ENCODE measurements at regions not wholly inside any gene's neighbourhood (a gene's known extent, or its start where the extent isn't known, plus 50 kb on each side); places are given as distances from the start of the nearest gene placed in this dataset.

DNA sequence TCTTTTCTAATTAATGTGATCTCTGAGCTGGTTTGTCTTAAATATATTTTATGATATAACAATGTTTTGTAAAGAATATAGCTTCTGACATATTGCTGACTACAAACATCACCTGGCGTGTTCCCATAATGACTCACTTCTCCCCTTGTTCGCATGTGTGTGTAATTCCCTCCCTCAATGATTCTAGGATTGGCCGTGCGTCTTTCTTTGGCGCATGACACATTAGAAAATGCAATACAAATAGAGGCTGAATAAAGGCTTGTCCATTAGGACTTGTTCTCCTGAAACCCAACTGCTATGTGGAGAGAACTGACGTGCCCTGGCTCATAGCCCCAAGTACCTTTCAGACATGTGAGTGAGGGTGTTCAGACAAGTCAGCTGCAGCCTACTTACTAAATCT lies 159.7 kb upstream of the CDH20 start:
- H3K18ac ChIP-seq (ENCODE audit: low read length): no peak overlapping the region
- H3K23ac ChIP-seq (ENCODE audit: low read length): no peak overlapping the region
- H2BK12ac ChIP-seq (ENCODE audit: low read length): no peak overlapping the region
- no peak overlapping the region for H2BK5ac ChIP-seq (ENCODE audit: low read depth, low read length, poor library complexity)
- no peak overlapping the region for H2AFZ ChIP-seq (ENCODE audit: insufficient read depth, low read length, poor library complexity)
- H3K9me3 ChIP-seq (ENCODE audit: insufficient read depth, low read depth, low read length): no peaks in the 10 kb centered on the region
- no peak overlapping the region for H4K12ac ChIP-seq (ENCODE audit: low read depth, low read length)
- no peak overlapping the region for H3K4ac ChIP-seq (ENCODE audit: low read depth, low read length)
- no peak overlapping the region for H2BK120ac ChIP-seq (ENCODE audit: insufficient read depth, low read length, poor library complexity)
- no peak overlapping the region for H4K91ac ChIP-seq (ENCODE audit: low read depth, low read length)
- no peak overlapping the region for H3K14ac ChIP-seq (ENCODE audit: low read length)
- no peaks in the 10 kb centered on the region for H3K27me3 ChIP-seq (ENCODE audit: insufficient read depth, low read length)
- no peaks in the 10 kb centered on the region for H3K4me1 ChIP-seq (ENCODE audit: control insufficient read depth in 1 of 2, insufficient read depth in 2 of 2, low read length in 2 of 2)
- no peak overlapping the region for H3K4me2 ChIP-seq (ENCODE audit: low read length)
- H3K79me1 ChIP-seq (ENCODE audit: low read length): no peaks in the 10 kb centered on the region
- no peak overlapping the region for H3K4me3 ChIP-seq (ENCODE audit: low read depth, low read length)
- H3K27ac ChIP-seq (ENCODE audit: low read depth, low read length): no peak overlapping the region
- no peak overlapping the region for H4K8ac ChIP-seq (ENCODE audit: low read depth, low read length)
- DNase-seq: no peak
- WGBS (ENCODE audit: extremely low coverage, insufficient coverage, insufficient read length): no CpG with 5 or more reads among the region's 6 CpGs
- H3K79me2 ChIP-seq (ENCODE audit: control insufficient read depth, insufficient read depth, low read length, poor library complexity): no peaks in the 10 kb centered on the region
- no peak overlapping the region for H3K9ac ChIP-seq (ENCODE audit: low read length)
- H3K36me3 ChIP-seq (ENCODE audit: control insufficient read depth in 1 of 2, insufficient read depth in 2 of 2, low read length in 2 of 2): no peaks in the 10 kb centered on the region
- no peak overlapping the region for H2AK5ac ChIP-seq (ENCODE audit: low read length)

- no peak overlapping the region for H3K4me2 ChIP-seq (ENCODE audit: low read length)
- no peak overlapping the region for H3K27ac ChIP-seq (ENCODE audit: low read depth, low read length)
- H2BK120ac ChIP-seq (ENCODE audit: insufficient read depth, low read length, poor library complexity): no peak overlapping the region
- H3K79me2 ChIP-seq (ENCODE audit: control insufficient read depth, insufficient read depth, low read length, poor library complexity): no peaks in the 10 kb centered on the region
- no peak overlapping the region for H3K9ac ChIP-seq (ENCODE audit: low read length)
- no peaks in the 10 kb centered on the region for H3K27me3 ChIP-seq (ENCODE audit: insufficient read depth, low read length)
- no peak overlapping the region for H3K14ac ChIP-seq (ENCODE audit: low read length)
- H3K4me1 ChIP-seq (ENCODE audit: control insufficient read depth in 1 of 2, insufficient read depth in 2 of 2, low read length in 2 of 2): no peaks in the 10 kb centered on the region
- H4K91ac ChIP-seq (ENCODE audit: low read depth, low read length): no peak overlapping the region
- H3K18ac ChIP-seq (ENCODE audit: low read length): no peak overlapping the region
- no peak overlapping the region for H4K8ac ChIP-seq (ENCODE audit: low read depth, low read length)
- no peak overlapping the region for H2BK5ac ChIP-seq (ENCODE audit: low read depth, low read length, poor library complexity)
- no peak for DNase-seq
- H2AK5ac ChIP-seq (ENCODE audit: low read length): no peak overlapping the region
- H3K4me3 ChIP-seq (ENCODE audit: low read depth, low read length): no peak overlapping the region
- no peaks in the 10 kb centered on the region for H3K36me3 ChIP-seq (ENCODE audit: control insufficient read depth in 1 of 2, insufficient read depth in 2 of 2, low read length in 2 of 2)
- H3K9me3 ChIP-seq (ENCODE audit: insufficient read depth, low read depth, low read length): no peaks in the 10 kb centered on the region
- H3K4ac ChIP-seq (ENCODE audit: low read depth, low read length): no peak overlapping the region
- H4K12ac ChIP-seq (ENCODE audit: low read depth, low read length): no peak overlapping the region
- H3K23ac ChIP-seq (ENCODE audit: low read length): no peak overlapping the region
- H2BK12ac ChIP-seq (ENCODE audit: low read length): no peak overlapping the region
- no peak overlapping the region for H2AFZ ChIP-seq (ENCODE audit: insufficient read depth, low read length, poor library complexity)
- no peaks in the 10 kb centered on the region for H3K79me1 ChIP-seq (ENCODE audit: low read length)
Measured at GRCh38 chr18:61183798-61184197, 149.4 kb upstream of the CDH20 start.

DNA sequence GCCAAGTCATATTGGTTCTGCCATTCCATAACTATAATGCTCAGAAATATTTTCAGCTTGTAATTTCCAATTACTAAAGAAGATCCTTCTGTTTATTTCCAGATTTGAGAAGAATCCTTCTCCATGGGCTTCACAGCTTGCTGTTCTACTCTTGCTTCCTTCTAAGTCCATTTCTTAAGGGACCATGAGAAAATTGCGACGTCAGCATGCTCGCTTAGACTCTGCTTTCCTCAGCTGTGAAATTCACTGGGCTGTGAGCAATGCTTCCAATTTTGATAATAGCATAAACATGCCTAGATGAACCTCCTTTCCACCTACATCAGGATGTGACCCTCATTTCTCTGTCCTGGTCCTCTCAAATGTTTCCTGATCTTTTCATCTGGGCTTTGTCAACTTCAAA lies 145.3 kb upstream of the CDH20 start:
- H2AK5ac ChIP-seq (ENCODE audit: low read length): no peak overlapping the region
- H4K91ac ChIP-seq (ENCODE audit: low read depth, low read length): no peak overlapping the region
- H3K14ac ChIP-seq (ENCODE audit: low read length): no peak overlapping the region
- H3K4me1 ChIP-seq (ENCODE audit: control insufficient read depth in 1 of 2, insufficient read depth in 2 of 2, low read length in 2 of 2): no peaks in the 10 kb centered on the region
- H2BK120ac ChIP-seq (ENCODE audit: insufficient read depth, low read length, poor library complexity): no peak overlapping the region
- H3K36me3 ChIP-seq (ENCODE audit: control insufficient read depth in 1 of 2, insufficient read depth in 2 of 2, low read length in 2 of 2): no peaks in the 10 kb centered on the region
- H3K9ac ChIP-seq (ENCODE audit: low read length): no peak overlapping the region
- no peak overlapping the region for H2AFZ ChIP-seq (ENCODE audit: insufficient read depth, low read length, poor library complexity)
- H3K4me2 ChIP-seq (ENCODE audit: low read length): no peak overlapping the region
- H3K27ac ChIP-seq (ENCODE audit: low read depth, low read length): no peak overlapping the region
- DNase-seq: no peak
- H4K12ac ChIP-seq (ENCODE audit: low read depth, low read length): no peak overlapping the region
- no peak overlapping the region for H3K4me3 ChIP-seq (ENCODE audit: low read depth, low read length)
- H3K27me3 ChIP-seq (ENCODE audit: insufficient read depth, low read length): no peaks in the 10 kb centered on the region
- no peak overlapping the region for H3K23ac ChIP-seq (ENCODE audit: low read length)
- H3K79me2 ChIP-seq (ENCODE audit: control insufficient read depth, insufficient read depth, low read length, poor library complexity): no peaks in the 10 kb centered on the region
- H3K18ac ChIP-seq (ENCODE audit: low read length): no peak overlapping the region
- no peak overlapping the region for H3K4ac ChIP-seq (ENCODE audit: low read depth, low read length)
- no peak overlapping the region for H2BK5ac ChIP-seq (ENCODE audit: low read depth, low read length, poor library complexity)
- H3K9me3 ChIP-seq (ENCODE audit: insufficient read depth, low read depth, low read length): no peaks in the 10 kb centered on the region
- no CpG with 5 or more reads among the region's 3 CpGs for WGBS (ENCODE audit: extremely low coverage, insufficient coverage, insufficient read length)
- H4K8ac ChIP-seq (ENCODE audit: low read depth, low read length): no peak overlapping the region
- H2BK12ac ChIP-seq (ENCODE audit: low read length): no peak overlapping the region
- no peaks in the 10 kb centered on the region for H3K79me1 ChIP-seq (ENCODE audit: low read length)

DNA sequence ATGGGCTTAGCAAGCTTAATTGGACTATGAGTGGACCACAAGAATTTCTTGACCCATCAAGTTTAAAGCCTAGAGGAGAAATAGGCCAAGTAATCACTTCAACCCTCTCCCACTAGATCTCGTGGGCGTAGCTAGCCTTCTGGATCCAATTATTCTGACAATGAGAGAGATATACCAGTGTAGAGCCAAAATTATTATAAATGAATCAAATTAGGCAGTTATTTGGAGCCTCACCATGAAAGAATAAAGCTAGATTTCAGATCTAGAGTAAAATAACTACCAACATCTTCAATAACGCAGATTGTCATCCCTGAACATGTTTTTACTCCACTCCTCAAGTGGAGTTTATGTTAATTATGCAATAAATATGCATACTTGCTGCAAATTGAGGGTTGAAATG lies 143.9 kb upstream of the CDH20 start:
- no peak overlapping the region for H2BK120ac ChIP-seq (ENCODE audit: insufficient read depth, low read length, poor library complexity)
- no peak overlapping the region for H3K4me3 ChIP-seq (ENCODE audit: low read depth, low read length)
- WGBS (ENCODE audit: extremely low coverage, insufficient coverage, insufficient read length): no CpG with 5 or more reads among the region's 3 CpGs
- H3K79me2 ChIP-seq (ENCODE audit: control insufficient read depth, insufficient read depth, low read length, poor library complexity): no peaks in the 10 kb centered on the region
- no peak overlapping the region for H2AK5ac ChIP-seq (ENCODE audit: low read length)
- no peak overlapping the region for H2AFZ ChIP-seq (ENCODE audit: insufficient read depth, low read length, poor library complexity)
- H3K36me3 ChIP-seq (ENCODE audit: control insufficient read depth in 1 of 2, insufficient read depth in 2 of 2, low read length in 2 of 2): no peaks in the 10 kb centered on the region
- no peaks in the 10 kb centered on the region for H3K79me1 ChIP-seq (ENCODE audit: low read length)
- no peak overlapping the region for H3K4ac ChIP-seq (ENCODE audit: low read depth, low read length)
- H2BK12ac ChIP-seq (ENCODE audit: low read length): no peak overlapping the region
- no peak overlapping the region for H4K91ac ChIP-seq (ENCODE audit: low read depth, low read length)
- H3K4me1 ChIP-seq (ENCODE audit: control insufficient read depth in 1 of 2, insufficient read depth in 2 of 2, low read length in 2 of 2): no peaks in the 10 kb centered on the region
- no peak overlapping the region for H4K12ac ChIP-seq (ENCODE audit: low read depth, low read length)
- DNase-seq: no peak
- H3K23ac ChIP-seq (ENCODE audit: low read length): no peak overlapping the region
- H3K14ac ChIP-seq (ENCODE audit: low read length): no peak overlapping the region
- H3K27me3 ChIP-seq (ENCODE audit: insufficient read depth, low read length): no peaks in the 10 kb centered on the region
- H2BK5ac ChIP-seq (ENCODE audit: low read depth, low read length, poor library complexity): no peak overlapping the region
- H4K8ac ChIP-seq (ENCODE audit: low read depth, low read length): no peak overlapping the region
- H3K18ac ChIP-seq (ENCODE audit: low read length): no peak overlapping the region
- no peaks in the 10 kb centered on the region for H3K9me3 ChIP-seq (ENCODE audit: insufficient read depth, low read depth, low read length)
- H3K4me2 ChIP-seq (ENCODE audit: low read length): no peak overlapping the region
- no peak overlapping the region for H3K27ac ChIP-seq (ENCODE audit: low read depth, low read length)
- no peak overlapping the region for H3K9ac ChIP-seq (ENCODE audit: low read length)

GRCh38 chr18:61194726-61195125 lies 138.5 kb upstream of the CDH20 start:
- Histone ChIP-seq H4K12ac (ENCODE audit: low read depth, low read length) (no peak overlapping the region), H3K4me1 (ENCODE audit: control insufficient read depth in 1 of 2, insufficient read depth in 2 of 2, low read length in 2 of 2) (peaks cover 0 to 2% of the 10 kb centered on the region in 2 experiments), H3K4me2 (ENCODE audit: low read length) (no peak overlapping the region), H3K9ac (ENCODE audit: low read length) (no peak overlapping the region), H2AFZ (ENCODE audit: insufficient read depth, low read length, poor library complexity) (no peak overlapping the region), H3K23ac (ENCODE audit: low read length) (no peak overlapping the region), H2BK12ac (ENCODE audit: low read length) (no peak overlapping the region), H3K79me1 (ENCODE audit: low read length) (no peaks in the 10 kb centered on the region), H3K4me3 (ENCODE audit: low read depth, low read length) (no peak overlapping the region), H3K4ac (ENCODE audit: low read depth, low read length) (no peak overlapping the region), H3K14ac (ENCODE audit: low read length) (no peak overlapping the region), H3K27ac (ENCODE audit: low read depth, low read length) (no peak overlapping the region), H2AK5ac (ENCODE audit: low read length) (no peak overlapping the region), H3K9me3 (ENCODE audit: insufficient read depth, low read depth, low read length) (no peaks in the 10 kb centered on the region), H4K91ac (ENCODE audit: low read depth, low read length) (no peak overlapping the region), H2BK5ac (ENCODE audit: low read depth, low read length, poor library complexity) (no peak overlapping the region), H2BK120ac (ENCODE audit: insufficient read depth, low read length, poor library complexity) (no peak overlapping the region), H4K8ac (ENCODE audit: low read depth, low read length) (no peak overlapping the region), H3K79me2 (ENCODE audit: control insufficient read depth, insufficient read depth, low read length, poor library complexity) (no peaks in the 10 kb centered on the region), H3K36me3 (ENCODE audit: control insufficient read depth in 1 of 2, insufficient read depth in 2 of 2, low read length in 2 of 2) (no peaks in the 10 kb centered on the region), H3K18ac (ENCODE audit: low read length) (no peak overlapping the region), H3K27me3 (ENCODE audit: insufficient read depth, low read length) (no peaks in the 10 kb centered on the region)
- no peak for DNase-seq
- no CpG with 5 or more reads among the region's 4 CpGs for WGBS (ENCODE audit: extremely low coverage, insufficient coverage, insufficient read length)
